ENCODE measurements at regions not wholly inside any gene's neighbourhood (a gene's known extent, or its start where the extent isn't known, plus 50 kb on each side); places are given as distances from the start of the nearest gene placed in this dataset.

DNA sequence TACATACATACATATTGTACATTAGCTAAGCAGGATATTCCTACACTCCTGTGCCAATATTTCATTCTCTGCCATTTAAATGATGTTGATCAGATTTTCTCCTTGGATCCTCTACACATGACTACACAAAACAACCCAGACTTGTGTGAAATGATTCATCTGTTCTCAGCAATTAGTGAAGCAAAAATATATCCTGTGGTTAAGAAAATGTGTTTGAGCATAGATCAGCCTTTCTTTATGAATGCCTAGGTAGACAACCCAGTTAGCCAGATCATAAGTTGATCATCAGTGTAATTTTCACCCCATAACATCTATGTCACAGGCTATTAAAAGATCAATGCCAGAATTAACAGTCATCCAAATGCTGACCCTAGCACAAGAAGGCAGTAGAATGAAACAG is 275.2 kb upstream of the EDNRB start:
- ATAC-seq = no peak
- no peak for TF ChIP-seq POLR2A (IDR thresholded peaks at IDR 0.05)
- no peak for TF ChIP-seq POLR2AphosphoS5 (IDR thresholded peaks at IDR 0.05)
- TF ChIP-seq EP300 (IDR thresholded peaks at IDR 0.05) = no peak
- TF ChIP-seq, protein P1, sequence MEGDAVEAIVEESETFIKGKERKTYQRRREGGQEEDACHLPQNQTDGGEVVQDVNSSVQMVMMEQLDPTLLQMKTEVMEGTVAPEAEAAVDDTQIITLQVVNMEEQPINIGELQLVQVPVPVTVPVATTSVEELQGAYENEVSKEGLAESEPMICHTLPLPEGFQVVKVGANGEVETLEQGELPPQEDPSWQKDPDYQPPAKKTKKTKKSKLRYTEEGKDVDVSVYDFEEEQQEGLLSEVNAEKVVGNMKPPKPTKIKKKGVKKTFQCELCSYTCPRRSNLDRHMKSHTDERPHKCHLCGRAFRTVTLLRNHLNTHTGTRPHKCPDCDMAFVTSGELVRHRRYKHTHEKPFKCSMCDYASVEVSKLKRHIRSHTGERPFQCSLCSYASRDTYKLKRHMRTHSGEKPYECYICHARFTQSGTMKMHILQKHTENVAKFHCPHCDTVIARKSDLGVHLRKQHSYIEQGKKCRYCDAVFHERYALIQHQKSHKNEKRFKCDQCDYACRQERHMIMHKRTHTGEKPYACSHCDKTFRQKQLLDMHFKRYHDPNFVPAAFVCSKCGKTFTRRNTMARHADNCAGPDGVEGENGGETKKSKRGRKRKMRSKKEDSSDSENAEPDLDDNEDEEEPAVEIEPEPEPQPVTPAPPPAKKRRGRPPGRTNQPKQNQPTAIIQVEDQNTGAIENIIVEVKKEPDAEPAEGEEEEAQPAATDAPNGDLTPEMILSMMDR (IDR thresholded peaks at IDR 0.05) = no peak
- Histone ChIP-seq H3K9me3 (no peaks in the 10 kb centered on the region), H3K4me1 (no peaks in the 10 kb centered on the region), H3K27ac (no peak overlapping the region), H3K4me3 (no peak overlapping the region), H3K36me3 (no peaks in the 10 kb centered on the region), H3K27me3 (no peaks in the 10 kb centered on the region)

- no peaks in the 10 kb centered on the region for H3K27me3 ChIP-seq
- no peaks in the 10 kb centered on the region for H3K4me1 ChIP-seq
- H3K9me3 ChIP-seq = no peaks in the 10 kb centered on the region
- no peak overlapping the region for H3K4me3 ChIP-seq
- ATAC-seq = no peak
- TF ChIP-seq, protein P1 (IDR thresholded peaks at IDR 0.05) = no peak
- TF ChIP-seq POLR2AphosphoS5 (IDR thresholded peaks at IDR 0.05) (no peak), POLR2A (IDR thresholded peaks at IDR 0.05) (no peak)
- no peak overlapping the region for H3K27ac ChIP-seq
- no peaks in the 10 kb centered on the region for H3K36me3 ChIP-seq
- WGBS, 2 donors (ENCODE audit: low coverage in 1 of 2) = 0 to 56% methylated on average over 1 of the region's 1 CpG
Observed at GRCh38 chr13:78192716-78193115, 274.1 kb upstream of the EDNRB start.

DNA sequence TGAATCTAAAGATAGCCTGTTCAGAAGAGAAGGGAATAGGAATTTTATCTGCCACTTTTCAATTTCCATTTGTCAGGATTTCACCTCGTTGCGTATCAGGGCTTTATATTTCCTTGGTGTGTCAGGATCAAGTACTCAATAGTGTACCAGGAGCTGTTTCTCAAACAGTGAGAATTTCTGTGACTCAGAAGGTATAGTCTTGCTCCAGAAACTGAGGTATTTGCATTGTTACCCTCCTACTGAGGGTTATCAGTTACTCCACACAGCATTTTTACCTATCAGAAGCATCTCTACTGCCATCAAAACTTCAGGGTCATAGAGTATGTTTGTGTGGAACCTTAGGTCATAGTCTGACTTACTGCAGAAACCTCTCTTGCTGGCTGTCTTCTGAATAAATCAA is 271.7 kb upstream of the EDNRB start:
- H3K9me3 ChIP-seq = no peaks in the 10 kb centered on the region
- H3K27ac ChIP-seq = no peak overlapping the region
- WGBS, 2 donors (ENCODE audit: low coverage in 1 of 2) = 59 to 74% methylated on average over 2 of the region's 2 CpGs
- H3K36me3 ChIP-seq = no peaks in the 10 kb centered on the region
- TF ChIP-seq POLR2AphosphoS5 (IDR thresholded peaks at IDR 0.05) = no peak
- TF ChIP-seq, protein P1 (IDR thresholded peaks at IDR 0.05) = no peak
- TF ChIP-seq POLR2A (IDR thresholded peaks at IDR 0.05) = no peak
- TF ChIP-seq EP300 (IDR thresholded peaks at IDR 0.05) = no peak
- H3K4me1 ChIP-seq = no peaks in the 10 kb centered on the region
- ATAC-seq = no peak
- no peaks in the 10 kb centered on the region for H3K27me3 ChIP-seq
- H3K4me3 ChIP-seq = no peak overlapping the region

GRCh38 chr13:78187781-78188180 is 269.1 kb upstream of the EDNRB start:
- H3K4me3 ChIP-seq = no peak overlapping the region
- no peaks in the 10 kb centered on the region for H3K36me3 ChIP-seq
- no peak overlapping the region for H3K27ac ChIP-seq
- H3K4me1 ChIP-seq = no peaks in the 10 kb centered on the region
- no peak for ATAC-seq
- TF ChIP-seq, protein P1 (IDR thresholded peaks at IDR 0.05) = no peak
- no peaks in the 10 kb centered on the region for H3K27me3 ChIP-seq
- H3K9me3 ChIP-seq = peaks cover 0 to 8% (median 0%) of the 10 kb centered on the region in 3 donors
- 54 to 57% methylated on average over 4 of the region's 4 CpGs for WGBS, 2 donors (ENCODE audit: low coverage in 1 of 2)

GRCh38 chr13:78185700-78186099 is 267.1 kb upstream of the EDNRB start:
- Histone ChIP-seq H3K9me3 (peaks cover 0 to 8% (median 0%) of the 10 kb centered on the region in 3 donors), H3K36me3 (no peaks in the 10 kb centered on the region), H3K4me3 (no peak overlapping the region), H3K27me3 (no peaks in the 10 kb centered on the region), H3K27ac (no peak overlapping the region), H3K4me1 (no peaks in the 10 kb centered on the region)
- 79 to 82% methylated on average over 1 of the region's 1 CpG for WGBS, 2 donors (ENCODE audit: low coverage in 1 of 2)
- TF ChIP-seq EP300 (IDR thresholded peaks at IDR 0.05) = no peak
- TF ChIP-seq POLR2AphosphoS5 (IDR thresholded peaks at IDR 0.05) = no peak
- TF ChIP-seq, protein P1 (IDR thresholded peaks at IDR 0.05) = no peak
- TF ChIP-seq POLR2A (IDR thresholded peaks at IDR 0.05) = no peak
- ATAC-seq = no peak

Measured in gastroesophageal sphincter (tissue), 4 donors.